Kidney (tissue), 13 donors: ENCODE measurements at regions not wholly inside any gene's neighbourhood (a gene's known extent, or its start where the extent isn't known, plus 50 kb on each side); places are given as distances from the start of the nearest gene placed in this dataset.

Source experiments
- DNase-seq, 5 donors: peaks; one replicate each; pipeline ENCODE4 v3.0.0-alpha.2; 2013 to 2020
- FAIRE-seq: peaks from 2 replicates; lab custom pipeline; 2012; peaks lifted over from hg19 to GRCh38; lab: Jason Lieb, UNC
- H3K27ac ChIP-seq, 2 donors: one replicate each; pipeline ENCODE4 v1.7.0; 2013; ENCODE audit warnings: low read depth in 2 of 2, low read length in 2 of 2, inconsistent platforms in 1 of 2
- H3K27me3 ChIP-seq: one replicate; pipeline ENCODE4 v1.7.1; 2013; ENCODE audit warnings: low read length, inconsistent platforms; ENCODE audit not compliant: control insufficient read depth, insufficient read depth
- H3K36me3 ChIP-seq, 3 donors: one replicate each; pipeline versions ENCODE4 v1.7.0 to v1.7.1; 2013; ENCODE audit warnings: low read length in 3 of 3, control low read depth in 1 of 3, inconsistent platforms in 1 of 3; ENCODE audit not compliant: insufficient read depth in 3 of 3, control insufficient read depth in 2 of 3
- H3K4me1 ChIP-seq, 3 donors: one replicate each; pipeline versions ENCODE4 v1.7.0 to v1.7.1; 2013; ENCODE audit warnings: low read length in 3 of 3, inconsistent platforms in 1 of 3, low read depth in 1 of 3; ENCODE audit not compliant: control insufficient read depth in 2 of 3, insufficient read depth in 2 of 3
- H3K4me3 ChIP-seq, 3 donors: one replicate each; pipeline versions ENCODE4 v1.7.0 to v1.8.1; 2013; ENCODE audit warnings: low read length in 3 of 3, control low read depth in 1 of 3, inconsistent platforms in 1 of 3
- H3K9ac ChIP-seq, 3 donors: one replicate each; pipeline versions ENCODE4 v1.7.0 to v1.7.1; 2013; ENCODE audit warnings: low read length in 3 of 3, control low read depth in 1 of 3, inconsistent platforms in 1 of 3
- H3K9me3 ChIP-seq, 3 donors: one replicate each; pipeline versions ENCODE4 v1.7.0 to v1.7.1; 2013; ENCODE audit warnings: low read length in 3 of 3, control low read depth in 1 of 3, inconsistent platforms in 1 of 3; ENCODE audit not compliant: control insufficient read depth in 2 of 3, insufficient read depth in 1 of 3
- CTCF ChIP-seq: IDR thresholded peaks from 3 replicates; pipeline ENCODE4 v1.5.1; 2012; ENCODE audit warnings: mild to moderate bottlenecking, moderate library complexity, borderline replicate concordance; ENCODE audit not compliant: insufficient read depth; ENCODE audit errors: extremely low read depth
- intact Hi-C: fragments of 100-400 bp; cut with DNase I; formaldehyde crosslinking; loops from one replicate; pipeline ENCODE4 v1.11.1; 2022
- donor health status: control.
- donor health status: control.
- donor health status: control.
- donor health status: control.
- donor health status: control.
- donor health status: DM: yes; HTN: yes; CAD: no.
- donor health status: Normal renal cell carcinoma (clear cell type).

- Histone ChIP-seq H3K9me3 (no peaks in the 10 kb centered on the region), H3K4me3 (no peak overlapping the region), H3K36me3 (no peaks in the 10 kb centered on the region), H3K4me1 (no peaks in the 10 kb centered on the region), H3K27ac (no peak overlapping the region), H3K9ac (no peak overlapping the region), H3K27me3 (no peaks in the 10 kb centered on the region)
- no peak for DNase-seq
- TF ChIP-seq CTCF = no peak
- FAIRE-seq = no peak
- intact Hi-C loops = no loop called here
Measured at GRCh38 chr2:128798502-128799283, 480.0 kb upstream of the HS6ST1 start.

- Histone ChIP-seq H3K4me1 (no peaks in the 10 kb centered on the region), H3K4me3 (no peak overlapping the region), H3K9ac (no peak overlapping the region)
Measured at GRCh38 chr2:128799284-128799552, 480.6 kb upstream of the HS6ST1 start.

GRCh38 chr2:128799730-128800129, 481.1 kb upstream of the HS6ST1 start:
- Histone ChIP-seq H3K9me3 (no peaks in the 10 kb centered on the region), H3K27me3 (no peaks in the 10 kb centered on the region), H3K36me3 (no peaks in the 10 kb centered on the region), H3K27ac (no peak overlapping the region), H3K4me3 (no peak overlapping the region), H3K9ac (no peak overlapping the region), H3K4me1 (no peaks in the 10 kb centered on the region)
- no peak for FAIRE-seq
- intact Hi-C loops = no loop called here
- TF ChIP-seq CTCF = no peak
- peak in 3 of 5 donors; percentile 28 to 55 (median 35) for DNase-seq

More at GRCh38 chr2:128799284-128799552, 480.6 kb upstream of the HS6ST1 start:
- no peak for TF ChIP-seq CTCF
- H3K27ac ChIP-seq = no peak overlapping the region
- no peaks in the 10 kb centered on the region for H3K36me3 ChIP-seq
- no peaks in the 10 kb centered on the region for H3K9me3 ChIP-seq
- DNase-seq (no peak), FAIRE-seq (no peak)
- intact Hi-C loops = no loop called here
- H3K27me3 ChIP-seq = no peaks in the 10 kb centered on the region

- intact Hi-C loops = no loop called here
- no peaks in the 10 kb centered on the region for H3K9me3 ChIP-seq
- no peak for FAIRE-seq
- no peak overlapping the region for H3K4me3 ChIP-seq
- no peak for DNase-seq
- H3K4me1 ChIP-seq = no peaks in the 10 kb centered on the region
- no peak for TF ChIP-seq CTCF
- H3K36me3 ChIP-seq = no peaks in the 10 kb centered on the region
- H3K9ac ChIP-seq = no peak overlapping the region
- no peak overlapping the region for H3K27ac ChIP-seq
- no peaks in the 10 kb centered on the region for H3K27me3 ChIP-seq
Measured at GRCh38 chr2:128801576-128801975, 482.9 kb upstream of the HS6ST1 start.
